H9 (cell line): ENCODE measurements at regions not wholly inside any gene's neighbourhood (a gene's known extent, or its start where the extent isn't known, plus 50 kb on each side); places are given as distances from the start of the nearest gene placed in this dataset.

ENCODE experiments used
- DNase-seq: peaks from one replicate; pipeline ENCODE4 v3.0.0-alpha.2; 2017
- H2AFZ ChIP-seq: one replicate; pipeline ENCODE4 v1.6.1; 2013; ENCODE audit warnings: mild to moderate bottlenecking, low read length, control low read depth, moderate library complexity
- H2AK5ac ChIP-seq: 2 replicates; pipeline ENCODE4 v1.6.1; 2013; ENCODE audit warnings: low read length, control low read depth, mixed read lengths; ENCODE audit not compliant: insufficient read length
- H2BK120ac ChIP-seq: one replicate; pipeline ENCODE4 v1.6.1; 2013; ENCODE audit warnings: low read depth, mild to moderate bottlenecking, low read length, control low read depth, inconsistent platforms; ENCODE audit not compliant: poor library complexity, severe bottlenecking
- H2BK12ac ChIP-seq: 2 replicates; pipeline ENCODE4 v1.6.1; 2013; ENCODE audit warnings: low read length, control low read depth, mixed read lengths, low read depth; ENCODE audit not compliant: insufficient read length
- H2BK15ac ChIP-seq: 2 replicates; pipeline ENCODE4 v1.6.1; 2013; ENCODE audit warnings: low read depth, low read length, control low read depth
- H2BK20ac ChIP-seq: one replicate; pipeline ENCODE4 v1.6.1; 2013; ENCODE audit warnings: low read depth, mild to moderate bottlenecking, low read length, control low read depth, inconsistent platforms; ENCODE audit not compliant: poor library complexity, severe bottlenecking
- H2BK5ac ChIP-seq: 2 replicates; pipeline ENCODE4 v1.6.1; 2013; ENCODE audit warnings: low read length, control low read depth, mixed read lengths; ENCODE audit not compliant: insufficient read length
- H3K14ac ChIP-seq: 2 replicates; pipeline ENCODE4 v1.6.1; 2013; ENCODE audit warnings: low read length, control low read depth; ENCODE audit not compliant: insufficient read depth
- H3K18ac ChIP-seq: 2 replicates; pipeline ENCODE4 v1.6.1; 2013; ENCODE audit warnings: low read depth, mild to moderate bottlenecking, mixed read lengths, low read length, control low read depth; ENCODE audit not compliant: insufficient read length
- H3K23ac ChIP-seq: 2 replicates; pipeline ENCODE4 v1.6.1; 2013; ENCODE audit warnings: low read length, control low read depth, mixed read lengths, low read depth; ENCODE audit not compliant: insufficient read length
- H3K23me2 ChIP-seq: 2 replicates; pipeline ENCODE4 v1.6.1; 2013; ENCODE audit warnings: low read depth, mild to moderate bottlenecking, mixed read lengths, low read length, control low read depth; ENCODE audit not compliant: insufficient read length, poor library complexity, severe bottlenecking
- H3K27ac ChIP-seq: 2 replicates; pipeline ENCODE4 v1.5.1; 2013; ENCODE audit warnings: low read length, control low read depth, mixed read lengths, low read depth; ENCODE audit not compliant: insufficient read length
- H3K27me3 ChIP-seq: 2 replicates; pipeline ENCODE4 v1.6.1; 2013; ENCODE audit warnings: low read length, control low read depth, inconsistent platforms; ENCODE audit not compliant: insufficient read depth
- H3K4ac ChIP-seq: 2 replicates; pipeline ENCODE4 v1.6.1; 2013; ENCODE audit warnings: low read depth, mild to moderate bottlenecking, control low read depth, inconsistent platforms, low read length, moderate library complexity
- H3K4me1 ChIP-seq: 2 replicates; pipeline ENCODE4 v1.6.1; 2013; ENCODE audit warnings: low read length, control low read depth, inconsistent platforms; ENCODE audit not compliant: insufficient read depth
- H3K4me2 ChIP-seq: 2 replicates; pipeline ENCODE4 v1.6.1; 2013; ENCODE audit warnings: low read length, control low read depth, mixed read lengths; ENCODE audit not compliant: insufficient read length, insufficient read depth
- H3K56ac ChIP-seq: 2 replicates; pipeline ENCODE4 v1.6.1; 2013; ENCODE audit warnings: low read depth, mild to moderate bottlenecking, mixed read lengths, low read length, control low read depth; ENCODE audit not compliant: insufficient read length
- H3K79me1 ChIP-seq: 2 replicates; pipeline ENCODE4 v1.6.1; 2013; ENCODE audit warnings: low read depth, mild to moderate bottlenecking, moderate library complexity, low read length, control low read depth, inconsistent platforms; ENCODE audit not compliant: insufficient read depth, poor library complexity, severe bottlenecking
- H3K79me2 ChIP-seq: 2 replicates; pipeline ENCODE4 v1.6.1; 2013; ENCODE audit warnings: low read length, control low read depth, inconsistent platforms; ENCODE audit not compliant: insufficient read depth
- H3K9ac ChIP-seq: 2 replicates; pipeline ENCODE4 v1.6.1; 2013; ENCODE audit warnings: low read length, control low read depth, mixed read lengths; ENCODE audit not compliant: insufficient read length; ENCODE audit errors: extremely low read depth
- H3K9me3 ChIP-seq: one replicate; pipeline ENCODE4 v1.6.1; 2013; ENCODE audit warnings: low read depth, low read length, inconsistent platforms; ENCODE audit not compliant: control insufficient read depth
- H3T11ph ChIP-seq: one replicate; pipeline ENCODE4 v1.6.1; 2013; ENCODE audit warnings: mild to moderate bottlenecking, low read length, control low read depth, inconsistent platforms
- H4K20me1 ChIP-seq: one replicate; pipeline ENCODE4 v1.6.1; 2013; ENCODE audit not compliant: control insufficient read depth, insufficient read length, insufficient read depth
- H4K5ac ChIP-seq: 2 replicates; pipeline ENCODE4 v1.6.1; 2013; ENCODE audit warnings: low read depth, mild to moderate bottlenecking, mixed read lengths, low read length, control low read depth; ENCODE audit not compliant: insufficient read length
- H4K8ac ChIP-seq: replicated peaks from 2 replicates; pipeline ENCODE4 v1.6.1; 2013; ENCODE audit warnings: low read length, control low read depth, mixed read lengths, low read depth; ENCODE audit not compliant: insufficient read length
- H4K91ac ChIP-seq: 2 replicates; pipeline ENCODE4 v1.6.1; 2013; ENCODE audit warnings: low read depth, mild to moderate bottlenecking, moderate library complexity, mixed read lengths, low read length, control low read depth; ENCODE audit not compliant: insufficient read length
- H3K27ac Mint-ChIP-seq, 3 experiments: 2 replicates in 2 of 3; 3 replicates in 1 of 3; pipeline ENCODE4 v1.8.0; 2020 to 2021; ENCODE audit warnings: mixed read lengths in 3 of 3, mild to moderate bottlenecking in 1 of 3, moderate library complexity in 1 of 3
- H3K27me3 Mint-ChIP-seq: 2 replicates; pipeline ENCODE4 v1.8.0; 2021; ENCODE audit warnings: low read depth, mild to moderate bottlenecking, moderate library complexity, mixed read lengths
- H3K36me3 Mint-ChIP-seq, 3 experiments: 2 replicates in 2 of 3; 3 replicates in 1 of 3; pipeline ENCODE4 v1.8.0; 2020 to 2021; ENCODE audit warnings: low read depth in 3 of 3, mixed read lengths in 3 of 3; ENCODE audit not compliant: insufficient read depth in 1 of 3
- H3K4me1 Mint-ChIP-seq, 2 experiments: 2 replicates each; pipeline ENCODE4 v1.8.0; 2020; ENCODE audit warnings: mixed read lengths in 2 of 2
- H3K4me3 Mint-ChIP-seq, 2 experiments: 2 replicates in 1 of 2; 3 replicates in 1 of 2; pipeline ENCODE4 v1.8.0; 2020 to 2021; ENCODE audit warnings: mild to moderate bottlenecking in 2 of 2, mixed read lengths in 2 of 2, moderate library complexity in 1 of 2
- H3K9me3 Mint-ChIP-seq, 2 experiments: 2 replicates in 1 of 2; 3 replicates in 1 of 2; pipeline ENCODE4 v1.8.0; 2020; ENCODE audit warnings: mild to moderate bottlenecking in 2 of 2, mixed read lengths in 2 of 2, moderate library complexity in 1 of 2
- CTCF ChIP-seq: fragments of 200-600 bp; sonication (generic); conservative IDR thresholded peaks from 3 replicates; pipeline ENCODE4 v1.8.0; 2021; ENCODE audit warnings: antibody characterized with exemption, mild to moderate bottlenecking
- WGBS: extraction: QIAGEN DNeasy Blood & Tissue Kit; methylation state at CpG from one replicate; pipeline ENCODE4 v1.1.7; 2013; ENCODE audit warnings: missing lambda C conversion rate, low lambda C conversion rate, mixed read lengths; ENCODE audit not compliant: insufficient read length; ENCODE audit errors: extremely low coverage; 5-methylcytosine and 5-hydroxymethylcytosine counted together

GRCh38 chr5:57724836-57725235 is 242.2 kb upstream of the ACTBL2 start:
- no peaks in the 10 kb centered on the region for H3K27me3 ChIP-seq
- no peak overlapping the region for H3K23ac ChIP-seq
- H2BK12ac ChIP-seq = no peak overlapping the region
- H4K20me1 ChIP-seq = no peaks in the 10 kb centered on the region
- DNase-seq = no peak
- H3K4me2 ChIP-seq = no peak overlapping the region
- no peaks in the 10 kb centered on the region; the same call in 1 of the 2 replicates for H3K27me3 Mint-ChIP-seq
- no peak overlapping the region for H4K5ac ChIP-seq
- H3K4ac ChIP-seq = no peak overlapping the region
- no peak overlapping the region for H2BK120ac ChIP-seq
- no peak overlapping the region for H2AFZ ChIP-seq
- no peak overlapping the region for H3K27ac ChIP-seq
- no peak overlapping the region for H3T11ph ChIP-seq
- H2BK5ac ChIP-seq = no peak overlapping the region
- no peak overlapping the region for H2BK20ac ChIP-seq
- H3K36me3 Mint-ChIP-seq = no peaks in the 10 kb centered on the region
- no peak overlapping the region for H3K4me3 Mint-ChIP-seq
- H3K4me1 Mint-ChIP-seq = no peaks in the 10 kb centered on the region
- WGBS = no CpG with 5 or more reads among the region's 2 CpGs
- no peak overlapping the region for H3K9ac ChIP-seq
- H4K91ac ChIP-seq = no peak overlapping the region
- no peaks in the 10 kb centered on the region for H3K79me2 ChIP-seq
- no peaks in the 10 kb centered on the region for H3K79me1 ChIP-seq
- no peak overlapping the region for H3K14ac ChIP-seq
- TF ChIP-seq CTCF = no peak
- H3K27ac Mint-ChIP-seq = no peak overlapping the region; a peak in 1 of 7 replicates
- H2AK5ac ChIP-seq = no peak overlapping the region
- peaks cover 3 to 4% of the 10 kb centered on the region in 2 experiments; a peak in 3 of 5 replicates for H3K9me3 Mint-ChIP-seq
- no peaks in the 10 kb centered on the region for H3K4me1 ChIP-seq
- no peaks in the 10 kb centered on the region for H3K9me3 ChIP-seq
- no peaks in the 10 kb centered on the region for H3K23me2 ChIP-seq
- H2BK15ac ChIP-seq = no peak overlapping the region
- H4K8ac ChIP-seq = no peak overlapping the region
- H3K56ac ChIP-seq = no peak overlapping the region
- no peak overlapping the region for H3K18ac ChIP-seq
